Renal cortex interstitium (tissue), 11 donors: ENCODE measurements at regions not wholly inside any gene's neighbourhood (a gene's known extent, or its start where the extent isn't known, plus 50 kb on each side); places are given as distances from the start of the nearest gene placed in this dataset.

ENCODE experiments used
- DNase-seq, 11 donors: peaks; one replicate each; pipeline ENCODE4 v3.0.0-alpha.2; 2013; ENCODE audit warnings: low read depth in 9 of 11, low spot score in 4 of 11; ENCODE audit errors: extremely low read depth in 1 of 11

DNA sequence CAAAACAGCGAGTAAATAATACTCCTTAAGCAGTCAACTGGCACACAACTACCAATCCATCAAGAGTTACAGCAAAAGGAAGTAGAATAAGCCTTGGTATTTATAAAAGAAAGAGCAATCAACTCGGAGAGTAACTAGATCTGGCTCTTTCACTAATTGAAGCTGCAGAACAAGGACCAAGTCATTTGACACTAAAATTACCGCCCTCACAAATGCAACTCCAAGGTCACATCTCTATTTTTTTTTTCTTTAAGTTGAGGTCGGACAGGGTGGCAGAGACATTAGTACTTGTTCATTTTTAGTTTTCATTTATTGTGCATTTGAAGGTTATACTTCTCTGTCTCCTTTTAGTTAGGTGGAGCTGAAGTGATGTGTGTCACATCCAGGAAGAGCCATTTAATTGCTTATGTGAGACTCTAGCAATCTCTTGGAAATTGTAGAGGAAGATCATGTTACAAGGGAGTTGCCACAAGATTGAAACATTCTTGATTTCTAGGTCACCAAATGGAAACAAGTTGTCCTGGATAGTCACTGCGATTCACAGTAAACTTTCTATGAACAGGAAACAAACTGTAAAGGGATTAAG is 138.1 kb upstream of the ADAMTS5 start:
- peak in 9 of 11 donors; percentile 16 to 62 (median 51) for DNase-seq

DNA sequence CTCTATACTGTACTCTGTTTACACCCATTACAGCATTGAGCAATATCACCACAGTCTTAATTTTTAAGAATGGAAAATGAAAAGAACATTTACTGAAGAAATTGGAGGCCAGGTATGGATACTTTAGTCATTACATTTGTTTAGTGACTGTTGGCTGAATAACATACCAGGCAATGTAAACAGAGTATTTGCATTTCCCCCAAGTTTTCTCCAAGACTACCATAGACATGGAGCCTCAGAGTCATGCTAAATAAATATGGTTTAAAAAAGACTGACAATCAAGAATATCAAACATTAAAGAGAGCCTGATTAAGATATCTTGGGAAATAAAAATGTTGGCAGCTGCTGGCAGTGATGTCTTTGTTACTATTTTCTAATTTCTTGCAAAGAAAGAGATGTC is 136.9 kb upstream of the ADAMTS5 start:
- DNase-seq = no peak

DNA sequence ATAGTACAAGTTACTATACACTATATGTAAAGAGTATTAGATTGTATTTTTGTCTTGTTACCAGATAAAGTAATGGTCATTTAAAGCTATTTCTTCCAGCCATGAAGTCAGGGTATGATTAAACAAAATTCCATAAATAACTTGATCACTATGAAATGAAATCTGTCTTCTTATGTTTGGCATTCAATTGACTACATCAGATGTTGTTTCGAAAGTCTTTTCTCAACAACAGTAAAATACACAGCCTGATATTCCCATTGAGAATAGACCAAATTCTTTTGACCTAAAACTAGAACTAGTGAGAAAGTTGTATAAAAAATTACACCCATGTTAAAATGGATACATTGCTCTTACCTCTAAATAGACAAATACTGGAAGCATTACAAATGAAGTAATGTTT is 134.6 kb upstream of the ADAMTS5 start:
- no peak for DNase-seq

DNA sequence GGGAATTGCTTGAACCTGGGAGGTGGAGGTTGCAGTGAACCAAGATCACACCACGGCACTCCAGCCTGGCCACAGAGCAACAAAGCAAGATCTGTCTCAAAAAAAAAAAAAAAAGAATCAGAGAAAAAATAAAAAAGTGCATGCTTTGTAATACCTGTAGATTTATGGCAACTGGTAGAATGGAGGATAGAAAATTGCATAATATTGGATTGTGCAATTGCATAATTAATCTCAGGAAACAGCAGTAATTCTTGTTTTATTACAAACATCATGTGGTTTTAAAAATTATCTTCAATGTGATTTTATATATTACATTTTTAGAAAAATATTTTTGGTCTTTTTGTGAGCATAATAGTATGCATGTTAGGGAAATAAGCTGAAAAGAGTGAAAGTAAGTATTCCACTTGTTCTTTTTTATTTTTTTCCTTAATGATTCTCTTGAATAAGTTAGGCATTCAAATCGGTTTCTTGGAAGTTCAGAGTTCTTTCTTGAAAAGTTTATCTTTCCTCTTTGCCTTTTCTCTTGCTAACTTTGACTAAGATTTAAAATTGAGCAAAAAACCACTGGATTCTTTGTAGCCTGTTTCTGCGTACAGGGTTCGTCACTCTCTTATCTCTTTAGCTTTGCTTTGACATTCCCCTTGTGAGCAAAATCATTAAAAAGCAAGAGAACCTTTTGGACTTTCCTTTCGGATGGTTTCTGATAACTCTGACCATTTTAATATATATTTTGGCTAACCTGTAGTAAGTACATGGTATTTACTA is 127.5 kb upstream of the ADAMTS5 start:
- DNase-seq = no peak

DNA sequence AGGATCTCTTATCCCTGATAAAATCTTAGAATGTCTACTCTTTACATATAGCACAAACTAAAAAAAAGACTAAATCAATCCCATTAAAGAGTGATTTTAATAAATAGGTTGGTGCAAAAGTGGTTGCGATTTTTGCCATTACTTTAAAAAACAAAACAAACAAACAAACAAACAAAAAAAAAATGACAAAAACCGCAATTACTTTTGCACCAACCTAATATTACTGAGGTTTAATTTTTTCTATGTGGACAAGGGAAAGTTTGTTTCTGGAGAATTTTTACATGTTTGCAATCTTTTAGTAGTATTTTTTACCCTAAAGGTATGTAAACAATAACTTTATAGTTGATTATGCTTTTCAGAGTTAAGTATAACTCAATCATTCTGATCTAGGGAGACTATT is 119.7 kb upstream of the ADAMTS5 start:
- DNase-seq = no peak

DNA sequence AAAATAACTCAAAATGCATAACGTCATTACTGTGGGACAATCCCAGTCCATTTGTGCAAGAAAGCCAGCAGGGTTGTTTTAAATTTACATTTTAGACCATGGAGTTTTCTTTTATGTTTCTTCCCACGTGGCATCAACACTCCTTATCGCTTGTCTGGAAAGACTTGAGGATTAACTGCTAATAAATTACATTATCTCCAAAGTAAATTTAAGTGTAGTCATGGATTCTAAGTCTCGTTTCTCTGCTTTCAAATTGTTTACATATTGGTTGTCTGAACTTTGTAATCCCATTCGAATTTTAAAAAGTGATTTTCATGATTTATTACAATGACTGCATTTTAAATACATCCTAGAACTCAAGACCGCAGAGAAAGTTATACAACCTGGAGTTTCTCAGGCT is 119.3 kb upstream of the ADAMTS5 start:
- no peak for DNase-seq

DNA sequence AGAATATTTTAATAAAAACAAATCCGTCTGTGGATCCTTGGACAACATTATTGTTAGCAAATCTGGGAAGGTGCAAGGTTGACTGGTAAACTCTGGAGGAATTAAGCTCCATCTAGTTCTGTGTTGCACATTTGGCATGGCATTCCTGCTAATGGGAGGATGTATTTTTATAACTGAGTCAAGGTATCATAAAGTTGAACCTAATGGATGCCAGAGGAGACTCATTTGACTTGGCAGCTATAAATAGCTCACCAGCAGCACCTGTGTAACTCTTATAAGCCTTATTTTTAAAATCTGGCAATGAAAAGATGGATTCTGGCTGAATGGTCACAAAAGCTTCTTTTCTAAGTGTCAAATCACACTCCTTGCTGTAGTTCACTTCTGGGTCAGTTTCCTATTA is 118.5 kb upstream of the ADAMTS5 start:
- DNase-seq = no peak

DNA sequence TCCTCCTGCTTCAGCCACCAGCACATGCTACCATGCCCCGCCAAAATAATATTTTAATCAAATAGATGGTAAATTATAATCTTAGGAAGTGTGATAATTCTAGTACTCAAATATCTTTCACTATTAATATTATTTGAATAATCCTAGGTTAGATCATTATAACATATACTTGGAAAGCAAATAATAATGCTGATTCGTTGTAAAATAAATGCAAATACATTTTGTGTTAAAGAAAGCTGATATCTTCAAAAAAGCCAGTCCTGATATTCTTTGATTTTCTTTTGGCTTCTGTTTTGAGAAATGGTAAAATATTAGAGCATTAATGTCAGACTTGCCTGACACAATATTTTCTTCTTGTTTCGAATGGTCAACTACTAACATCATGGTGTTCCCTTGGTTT is 116.3 kb upstream of the ADAMTS5 start:
- DNase-seq = no peak

DNA sequence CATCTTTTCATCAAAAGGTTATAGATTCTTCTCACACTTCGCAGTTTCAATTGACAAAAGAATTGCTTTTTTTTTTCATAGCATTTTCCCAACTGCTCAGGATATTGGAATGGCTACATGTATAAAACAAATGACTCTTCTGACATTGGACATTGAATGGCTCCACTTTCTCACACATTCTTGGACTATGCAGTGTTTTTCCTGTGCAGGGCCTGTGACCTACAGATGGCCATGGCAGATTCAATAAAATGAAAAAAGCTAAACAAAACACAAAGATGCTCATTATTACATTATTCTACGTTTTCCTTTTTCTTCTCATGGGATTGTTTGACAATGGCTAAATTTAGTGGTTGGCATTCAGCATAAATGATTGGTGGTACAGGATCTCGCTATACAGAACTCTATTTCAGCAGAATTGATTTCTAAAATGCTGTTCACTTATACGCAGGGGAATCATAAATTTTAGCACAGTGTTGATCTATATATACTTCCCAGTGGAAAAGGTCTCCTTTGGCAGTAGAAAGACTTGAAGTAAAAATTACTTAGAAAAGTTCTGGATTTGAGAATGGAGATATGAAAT is 115.6 kb upstream of the ADAMTS5 start:
- DNase-seq = no peak

DNA sequence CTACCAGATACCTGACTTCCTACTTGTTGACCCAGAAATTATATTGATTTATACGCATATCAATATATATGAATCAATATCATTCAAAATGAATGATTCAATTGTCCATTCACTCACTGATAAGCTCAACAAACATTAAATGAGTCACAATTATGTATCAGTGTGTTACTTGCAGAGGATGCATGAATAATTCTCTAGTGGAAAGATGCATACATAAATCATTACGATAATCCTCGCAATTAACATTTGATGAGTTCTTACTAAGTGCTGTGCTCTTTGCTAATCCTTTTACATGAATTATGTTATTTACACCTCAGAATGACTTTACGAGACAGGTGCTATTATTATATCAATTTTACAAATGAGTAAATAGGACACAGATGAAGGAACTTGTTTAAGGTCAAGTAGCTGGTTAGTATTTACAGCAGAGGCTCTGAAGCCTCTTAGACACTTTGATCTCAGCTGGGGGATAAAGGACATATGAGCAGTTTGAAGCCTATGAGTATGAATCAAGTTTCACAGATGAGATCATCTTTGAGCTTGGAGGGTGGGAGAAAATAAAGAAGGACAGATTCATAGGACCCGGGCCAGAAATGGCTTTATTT is 112.8 kb upstream of the ADAMTS5 start:
- DNase-seq = no peak

DNA sequence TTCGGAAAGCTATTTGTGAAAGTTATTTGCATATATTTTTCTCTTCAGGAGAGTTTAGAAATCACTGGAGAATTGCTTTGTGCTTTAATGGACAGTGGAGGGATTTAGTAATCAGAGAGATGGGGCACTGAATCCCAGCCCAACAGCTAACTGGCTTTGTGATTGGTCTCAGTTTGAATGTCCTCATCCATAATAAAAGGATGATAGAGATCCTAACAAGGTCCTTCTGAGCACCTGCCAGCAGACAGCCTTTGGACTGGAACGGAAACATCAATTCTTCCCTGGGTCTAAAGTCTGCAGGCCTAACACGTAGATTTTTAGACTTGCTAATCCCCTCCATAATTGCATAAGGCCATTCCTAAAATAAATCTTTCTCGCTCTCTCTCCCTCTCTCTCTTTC is 112.0 kb upstream of the ADAMTS5 start:
- no peak for DNase-seq

DNA sequence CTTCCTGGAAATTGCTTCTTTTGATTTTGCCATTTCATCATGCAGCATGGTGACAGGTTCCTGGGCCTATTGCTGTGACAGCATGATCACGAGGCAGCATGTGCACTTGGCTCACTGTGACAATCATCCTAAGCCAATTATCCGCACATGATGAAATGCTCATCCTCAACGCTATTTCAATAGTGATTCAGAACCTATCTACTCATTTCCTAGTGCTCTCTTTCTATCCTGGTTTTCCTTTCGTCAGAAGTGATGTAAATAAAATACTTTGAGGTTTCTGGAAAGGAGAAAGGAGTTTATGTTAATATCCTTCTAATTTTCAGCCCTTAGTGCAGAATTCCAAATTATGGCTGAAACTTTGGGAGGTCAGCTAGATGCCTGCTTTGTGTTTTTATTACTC is 110.6 kb upstream of the ADAMTS5 start:
- no peak for DNase-seq

DNA sequence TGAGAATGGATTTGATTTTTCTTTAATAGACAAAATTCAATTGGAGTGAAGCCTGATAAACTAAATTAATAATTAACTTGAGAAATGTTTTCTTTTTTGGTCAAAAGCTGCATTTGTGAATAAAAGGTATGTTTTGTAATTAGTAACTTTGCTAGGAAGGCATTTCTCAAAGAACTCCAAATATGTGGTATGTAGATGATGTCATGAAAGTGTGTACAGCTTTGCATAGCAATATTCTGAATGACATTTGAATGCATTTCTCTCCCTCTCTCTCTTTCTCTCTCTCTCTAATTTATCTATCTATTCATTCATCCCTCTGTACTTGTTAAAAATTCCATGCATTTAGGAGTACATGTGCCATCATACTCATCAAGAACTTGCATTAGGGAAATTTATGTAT is 109.1 kb upstream of the ADAMTS5 start:
- DNase-seq = no peak

DNA sequence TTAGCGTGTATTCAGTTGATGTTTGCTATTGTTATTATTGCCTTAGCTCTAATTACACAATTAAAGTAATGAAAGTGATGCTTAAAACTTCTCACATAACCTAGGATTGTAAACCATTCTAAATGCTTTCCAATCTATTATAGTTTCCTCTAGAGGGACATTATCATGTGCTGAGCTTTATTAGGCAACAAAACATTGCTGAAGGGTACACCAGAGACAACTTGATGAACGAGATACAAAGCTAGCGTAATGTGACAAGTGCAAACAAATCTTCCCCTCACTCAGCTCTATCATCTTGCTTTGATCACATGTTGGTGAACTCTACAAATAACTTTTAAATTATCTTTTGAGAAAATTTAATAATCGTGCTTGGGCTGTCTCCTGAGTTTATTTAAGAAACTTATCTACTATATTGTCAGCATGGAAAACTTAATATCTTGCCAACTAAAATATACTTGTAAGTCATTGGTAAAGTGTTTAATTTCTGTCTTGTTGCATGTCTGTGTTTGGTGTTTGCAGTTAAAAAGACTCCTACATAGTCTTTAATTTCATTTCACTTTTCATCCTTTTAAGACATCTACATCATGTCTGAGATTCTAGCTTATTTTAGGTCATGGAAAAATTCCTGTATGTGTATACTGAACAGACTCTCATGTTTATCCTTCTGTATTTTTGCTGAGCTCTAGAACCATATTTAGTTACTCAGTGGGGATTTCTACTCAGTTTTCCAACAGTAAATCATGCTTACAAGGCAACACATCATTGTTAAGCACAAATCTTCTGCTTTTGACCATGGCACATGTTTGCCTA is 104.2 kb upstream of the ADAMTS5 start:
- DNase-seq = peak in 3 of 11 donors; percentile 29 to 53 (median 43)

DNA sequence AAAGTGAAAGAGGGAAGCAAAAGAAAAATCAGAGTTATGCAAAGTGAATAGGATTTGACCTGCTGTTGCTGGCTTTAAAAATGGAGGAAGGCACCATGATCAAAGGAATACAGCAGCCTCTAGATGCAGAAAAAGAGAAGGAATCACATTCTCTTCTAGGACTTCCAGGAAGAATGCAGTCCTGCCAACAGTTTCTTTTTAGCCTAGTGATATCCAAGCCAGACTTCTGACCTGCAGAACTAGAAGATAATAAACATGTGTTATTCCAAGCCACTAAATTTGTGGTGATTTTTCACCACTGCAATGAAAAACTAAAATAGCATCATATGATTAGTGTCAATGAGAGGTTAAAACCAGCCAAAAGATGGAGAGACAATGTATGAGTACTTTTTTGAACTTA is 101.9 kb upstream of the ADAMTS5 start:
- no peak for DNase-seq

DNA sequence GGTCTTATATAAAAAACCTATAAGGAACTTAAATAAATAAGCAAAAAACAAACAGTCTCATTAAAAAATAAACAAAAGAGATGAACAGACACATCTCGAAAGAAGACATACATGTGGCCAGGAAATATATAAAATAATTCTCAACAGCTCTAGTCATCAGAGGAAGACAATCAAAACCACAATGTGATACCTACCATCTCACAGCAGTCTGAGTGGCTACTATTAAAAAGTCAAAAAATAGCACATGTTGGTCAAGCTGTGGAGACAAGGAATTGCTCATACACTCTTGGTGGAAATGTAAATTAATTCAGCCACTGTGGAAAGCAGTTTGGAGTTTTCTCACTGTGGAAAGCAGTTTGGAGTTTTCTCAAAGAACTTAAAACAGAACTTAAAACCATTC is 100.3 kb upstream of the ADAMTS5 start:
- DNase-seq = no peak

DNA sequence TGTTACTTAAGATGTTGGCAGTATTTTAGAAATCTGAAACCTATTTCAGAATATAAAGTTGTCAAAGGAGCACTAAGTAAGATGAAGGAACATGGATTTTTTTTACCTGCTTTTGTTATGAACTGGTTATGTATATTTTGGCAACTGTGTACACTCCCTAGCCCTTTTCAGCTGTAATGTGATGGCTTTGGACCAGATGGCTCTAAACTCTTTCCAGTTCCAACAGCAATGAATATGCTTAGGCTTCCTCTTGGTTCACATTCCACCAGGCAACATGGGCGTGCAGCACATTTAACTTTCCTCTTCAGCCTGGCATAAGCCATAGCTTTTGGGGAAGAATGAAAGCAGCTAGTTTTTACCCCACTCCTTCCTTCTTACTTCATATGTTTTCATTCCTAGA is 95.6 kb upstream of the ADAMTS5 start:
- no peak for DNase-seq

DNA sequence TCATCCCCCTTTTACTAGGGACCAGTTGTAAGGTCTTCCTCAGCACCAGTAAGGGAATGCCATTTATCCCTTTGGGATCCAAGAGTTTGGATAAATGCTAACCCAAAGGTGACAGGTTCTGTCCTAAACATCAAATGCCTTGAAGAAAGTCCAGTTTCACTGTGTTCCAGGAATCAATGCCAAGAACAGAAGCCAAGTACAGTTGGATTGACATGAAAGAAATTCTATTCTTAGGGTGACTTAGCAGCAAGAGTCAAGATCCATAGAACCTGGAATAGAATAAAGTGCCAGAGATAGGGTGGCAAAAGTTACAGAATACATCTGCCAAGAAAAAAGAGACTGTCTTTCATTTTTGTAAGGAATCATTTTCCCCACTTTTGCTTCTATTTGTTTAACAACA is 94.9 kb upstream of the ADAMTS5 start:
- no peak for DNase-seq

DNA sequence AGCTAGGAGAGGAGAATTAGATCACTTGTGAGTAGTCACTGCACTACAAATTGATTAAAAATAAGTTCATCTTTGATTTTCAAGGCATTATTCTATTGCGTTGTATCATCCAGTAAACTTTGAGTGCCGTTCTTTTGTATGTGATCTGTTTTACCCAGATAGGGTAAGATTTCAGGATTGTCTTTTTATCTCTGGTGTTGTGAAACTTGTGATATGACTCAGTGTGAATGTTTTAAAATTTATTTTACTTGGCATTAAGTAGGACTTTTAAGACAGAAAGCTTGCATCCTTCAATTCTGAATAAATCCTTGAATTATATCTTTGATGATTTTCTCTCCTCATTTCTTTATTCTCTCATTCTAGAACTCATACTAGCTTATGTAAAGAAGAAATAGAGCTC is 93.3 kb upstream of the ADAMTS5 start:
- no peak for DNase-seq
